HG02870 (cell line): ENCODE measurements at regions not wholly inside any gene's neighbourhood (a gene's known extent, or its start where the extent isn't known, plus 50 kb on each side); places are given as distances from the start of the nearest gene placed in this dataset.

Source experiments
- ATAC-seq: cut with Tn5 transposase; IDR thresholded peaks from one replicate; pipeline ENCODE4 v1.9.1; 2021; ENCODE audit warnings: mild to moderate bottlenecking, moderate library complexity; ENCODE audit not compliant: unreplicated experiment

- no peak for ATAC-seq
Measured at GRCh38 chr3:146680617-146681016, 75.5 kb upstream of the PLSCR5 start.

GRCh38 chr3:146679995-146680394 is 74.8 kb upstream of the PLSCR5 start:
- ATAC-seq = no peak

- no peak for ATAC-seq
Measured at GRCh38 chr3:146679191-146679590, 74.0 kb upstream of the PLSCR5 start.

- no peak for ATAC-seq
Measured at GRCh38 chr3:146672941-146673340, 67.8 kb upstream of the PLSCR5 start.

- ATAC-seq = no peak
Measured at GRCh38 chr3:146664403-146664802, 59.3 kb upstream of the PLSCR5 start.

- no peak for ATAC-seq
Measured at GRCh38 chr3:146658841-146659240, 53.7 kb upstream of the PLSCR5 start.

- ATAC-seq = no peak
Measured at GRCh38 chr3:146655333-146655996, 50.3 kb upstream of the PLSCR5 start.
